Loucy (cell line): ENCODE measurements at regions not wholly inside any gene's neighbourhood (a gene's known extent, or its start where the extent isn't known, plus 50 kb on each side); places are given as distances from the start of the nearest gene placed in this dataset.
"Not testable (repeated sequence)": the region's sequence is repeated elsewhere in the genome, so short reads cannot be mapped to it uniquely, and the experiment has no call there.

ENCODE experiments used
- H2AFZ ChIP-seq: fragments of 200-600 bp; sonication (generic); 2 replicates; pipeline ENCODE4 v1.6.0; 2016; ENCODE audit warnings: antibody characterized with exemption, mild to moderate bottlenecking, low read length, moderate library complexity
- H3F3A ChIP-seq: fragments of 200-600 bp; 2 replicates; pipeline ENCODE4 v1.6.0; 2016; ENCODE audit warnings: antibody characterized with exemption, low read depth, mild to moderate bottlenecking
- H3K27me3 ChIP-seq: fragments of 200-600 bp; sonication (generic); 2 replicates; pipeline ENCODE4 v1.6.1; 2014; ENCODE audit warnings: low read length, mild to moderate bottlenecking; ENCODE audit not compliant: insufficient read depth, poor library complexity, severe bottlenecking
- H3K36me3 ChIP-seq: fragments of 200-600 bp; sonication (generic); 2 replicates; pipeline ENCODE4 v1.6.1; 2016; ENCODE audit warnings: low read length; ENCODE audit not compliant: insufficient read depth
- H3K4me1 ChIP-seq: fragments of 200-600 bp; sonication (generic); 2 replicates; pipeline ENCODE4 v1.5.1; 2014; ENCODE audit warnings: low read length, mild to moderate bottlenecking; ENCODE audit not compliant: insufficient read depth, poor library complexity, severe bottlenecking
- H3K4me2 ChIP-seq: fragments of 200-600 bp; sonication (generic); 2 replicates; pipeline ENCODE4 v1.6.0; 2014; ENCODE audit warnings: antibody characterized with exemption, low read length, low read depth, mild to moderate bottlenecking; ENCODE audit not compliant: poor library complexity, severe bottlenecking
- H3K4me3 ChIP-seq: fragments of 200-600 bp; sonication (generic); 2 replicates; pipeline ENCODE4 v1.5.1; 2014; ENCODE audit warnings: low read length, mild to moderate bottlenecking, mixed read lengths; ENCODE audit not compliant: poor library complexity, severe bottlenecking
- H3K79me2 ChIP-seq: fragments of 200-600 bp; sonication (generic); 2 replicates; pipeline ENCODE4 v1.6.1; 2014; ENCODE audit warnings: low read length; ENCODE audit not compliant: insufficient read depth
- H3K9ac ChIP-seq: fragments of 200-600 bp; sonication (generic); 2 replicates; pipeline ENCODE4 v1.6.0; 2014; ENCODE audit warnings: mild to moderate bottlenecking, low read depth, low read length, moderate library complexity; ENCODE audit not compliant: poor library complexity, severe bottlenecking
- H3K9me2 ChIP-seq: fragments of 200-600 bp; sonication (generic); replicated peaks from 2 replicates; pipeline ENCODE4 v1.6.1; 2016; ENCODE audit warnings: low read depth, low read length, mixed read lengths
- H3K9me3 ChIP-seq: fragments of 200-600 bp; sonication (generic); 2 replicates; pipeline ENCODE4 v1.6.1; 2014; ENCODE audit warnings: mild to moderate bottlenecking, antibody characterized with exemption, low read length, low read depth; ENCODE audit not compliant: insufficient read depth
- H4K20me1 ChIP-seq: fragments of 200-600 bp; sonication (generic); 2 replicates; pipeline ENCODE4 v1.6.0; 2014; ENCODE audit warnings: antibody characterized with exemption, low read length, mild to moderate bottlenecking; ENCODE audit not compliant: insufficient read depth, poor library complexity, severe bottlenecking
- EZH2phosphoT487 ChIP-seq: fragments of 200-600 bp; IDR thresholded peaks from 2 replicates; pipeline ENCODE4 v1.6.1; 2018; ENCODE audit warnings: antibody characterized with exemption, mild to moderate bottlenecking, moderate library complexity, borderline replicate concordance
- TF ChIP-seq, protein P1 (sequence below): fragments of 200-600 bp; sonication (generic); conservative IDR thresholded peaks from 2 replicates; pipeline ENCODE4 v1.5.1; 2014; ENCODE audit warnings: mild to moderate bottlenecking, antibody characterized with exemption, low read length

DNA sequence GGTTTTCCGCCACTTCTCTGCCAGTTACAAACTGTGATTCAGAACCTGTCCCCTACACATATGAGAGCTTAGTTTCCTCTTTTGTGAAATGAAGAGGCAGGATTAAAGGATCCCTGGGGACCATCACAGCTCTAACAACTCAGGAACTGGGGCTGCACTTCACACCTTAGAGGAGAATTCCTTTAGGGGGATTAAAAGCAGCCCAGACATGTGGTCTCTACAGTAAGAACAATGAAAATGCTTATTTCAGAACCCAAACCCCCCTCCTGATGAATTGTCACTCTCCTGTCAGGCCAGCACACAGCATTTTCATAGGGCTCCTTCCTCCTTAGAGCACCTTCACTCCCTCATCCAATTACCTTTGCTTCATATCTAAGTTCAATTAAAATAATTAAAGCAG is 101.5 kb upstream of the NEDD4L start:
- Histone ChIP-seq H3K4me2 (no peak overlapping the region), H3F3A (no peaks in the 10 kb centered on the region), H3K9me3 (no peaks in the 10 kb centered on the region)

DNA sequence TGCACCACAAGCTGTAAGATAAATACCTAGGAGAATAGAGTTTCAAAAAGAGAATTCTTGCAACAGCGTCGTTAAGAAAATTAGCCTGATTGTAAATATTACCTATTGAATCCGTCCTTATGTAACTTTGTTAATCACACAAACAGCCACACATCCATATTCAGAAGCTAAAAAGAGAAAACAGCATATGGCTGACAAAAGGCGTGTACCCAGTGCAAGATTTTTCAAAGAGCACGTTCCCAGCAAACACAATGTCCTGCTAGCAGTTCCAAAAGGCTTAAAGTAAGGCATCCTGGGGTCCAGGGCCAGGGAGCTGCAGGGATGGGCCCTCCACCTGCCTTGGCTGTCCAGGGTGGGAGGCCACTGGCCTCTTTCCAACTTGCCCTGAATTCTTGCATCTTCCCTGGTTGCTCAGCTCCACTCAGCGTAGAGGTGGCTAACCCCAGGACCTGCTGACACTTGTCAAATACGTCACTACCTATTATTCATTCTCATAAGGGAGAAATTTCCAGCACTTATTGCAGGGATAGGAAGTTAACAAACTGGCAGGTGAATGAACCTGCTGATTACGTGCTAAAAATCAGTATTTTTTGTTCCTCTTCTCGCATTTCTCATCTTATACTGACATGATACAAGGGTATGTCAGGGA is 102.1 kb upstream of the NEDD4L start:
- H3K4me1 ChIP-seq, result no peaks in the 10 kb centered on the region
- no peak overlapping the region for H3K4me3 ChIP-seq
- no peak overlapping the region for H3K9ac ChIP-seq
- H3F3A ChIP-seq, result no peaks in the 10 kb centered on the region
- no peaks in the 10 kb centered on the region for H4K20me1 ChIP-seq
- no peaks in the 10 kb centered on the region for H3K9me2 ChIP-seq
- H3K36me3 ChIP-seq, result no peaks in the 10 kb centered on the region
- H3K4me2 ChIP-seq, result no peak overlapping the region
- H3K9me3 ChIP-seq, result no peaks in the 10 kb centered on the region
- TF ChIP-seq EZH2phosphoT487, result no peak
- TF ChIP-seq, protein P1, sequence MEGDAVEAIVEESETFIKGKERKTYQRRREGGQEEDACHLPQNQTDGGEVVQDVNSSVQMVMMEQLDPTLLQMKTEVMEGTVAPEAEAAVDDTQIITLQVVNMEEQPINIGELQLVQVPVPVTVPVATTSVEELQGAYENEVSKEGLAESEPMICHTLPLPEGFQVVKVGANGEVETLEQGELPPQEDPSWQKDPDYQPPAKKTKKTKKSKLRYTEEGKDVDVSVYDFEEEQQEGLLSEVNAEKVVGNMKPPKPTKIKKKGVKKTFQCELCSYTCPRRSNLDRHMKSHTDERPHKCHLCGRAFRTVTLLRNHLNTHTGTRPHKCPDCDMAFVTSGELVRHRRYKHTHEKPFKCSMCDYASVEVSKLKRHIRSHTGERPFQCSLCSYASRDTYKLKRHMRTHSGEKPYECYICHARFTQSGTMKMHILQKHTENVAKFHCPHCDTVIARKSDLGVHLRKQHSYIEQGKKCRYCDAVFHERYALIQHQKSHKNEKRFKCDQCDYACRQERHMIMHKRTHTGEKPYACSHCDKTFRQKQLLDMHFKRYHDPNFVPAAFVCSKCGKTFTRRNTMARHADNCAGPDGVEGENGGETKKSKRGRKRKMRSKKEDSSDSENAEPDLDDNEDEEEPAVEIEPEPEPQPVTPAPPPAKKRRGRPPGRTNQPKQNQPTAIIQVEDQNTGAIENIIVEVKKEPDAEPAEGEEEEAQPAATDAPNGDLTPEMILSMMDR, result no peak
- no peak overlapping the region for H2AFZ ChIP-seq
- H3K27me3 ChIP-seq, result no peaks in the 10 kb centered on the region
- H3K79me2 ChIP-seq, result no peaks in the 10 kb centered on the region

More for the DNA sequence above, 101.5 kb upstream of the NEDD4L start:
- no peaks in the 10 kb centered on the region for H3K9me2 ChIP-seq
- no peaks in the 10 kb centered on the region for H3K27me3 ChIP-seq
- H3K4me3 ChIP-seq, result no peak overlapping the region
- H2AFZ ChIP-seq, result no peak overlapping the region
- no peak overlapping the region for H3K9ac ChIP-seq
- TF ChIP-seq EZH2phosphoT487, result no peak
- TF ChIP-seq, protein P1, result no peak
- no peaks in the 10 kb centered on the region for H3K79me2 ChIP-seq
- H4K20me1 ChIP-seq, result no peaks in the 10 kb centered on the region
- no peaks in the 10 kb centered on the region for H3K4me1 ChIP-seq
- H3K36me3 ChIP-seq, result no peaks in the 10 kb centered on the region

DNA sequence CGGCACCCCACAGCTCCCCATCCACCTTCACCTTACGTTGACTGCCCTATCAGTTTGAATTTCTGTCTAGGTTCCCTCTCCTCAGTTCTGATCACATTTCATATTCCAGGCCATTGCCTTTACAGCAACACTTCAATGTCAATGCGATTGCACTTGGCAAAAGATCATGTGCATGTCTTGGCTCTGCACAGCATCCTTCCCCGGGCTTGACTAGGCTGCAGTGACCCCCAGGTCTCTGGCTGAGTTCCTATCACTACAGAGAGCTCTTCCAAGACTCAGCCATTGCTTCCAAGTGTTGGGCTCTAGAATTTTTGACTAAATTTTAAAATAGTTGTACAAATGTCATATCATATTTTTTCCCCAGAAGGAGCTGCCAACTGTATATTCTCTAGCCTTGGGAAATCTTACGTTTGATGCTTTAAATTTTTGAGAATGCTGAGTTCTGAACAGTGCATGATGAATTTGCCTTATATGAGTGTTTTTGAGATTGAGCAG is 103.8 kb upstream of the NEDD4L start:
- H3F3A ChIP-seq, result no peaks in the 10 kb centered on the region
- no peaks in the 10 kb centered on the region for H3K9me2 ChIP-seq
- H3K27me3 ChIP-seq, result no peaks in the 10 kb centered on the region
- no peaks in the 10 kb centered on the region for H3K79me2 ChIP-seq
- no peaks in the 10 kb centered on the region for H3K4me1 ChIP-seq
- H3K4me3 ChIP-seq, result no peak overlapping the region
- TF ChIP-seq, protein P1, result no peak
- TF ChIP-seq EZH2phosphoT487, result no peak
- H3K4me2 ChIP-seq, result no peak overlapping the region
- no peaks in the 10 kb centered on the region for H4K20me1 ChIP-seq
- no peak overlapping the region for H3K9ac ChIP-seq
- no peak overlapping the region for H2AFZ ChIP-seq
- H3K36me3 ChIP-seq, result no peaks in the 10 kb centered on the region
- H3K9me3 ChIP-seq, result no peaks in the 10 kb centered on the region

DNA sequence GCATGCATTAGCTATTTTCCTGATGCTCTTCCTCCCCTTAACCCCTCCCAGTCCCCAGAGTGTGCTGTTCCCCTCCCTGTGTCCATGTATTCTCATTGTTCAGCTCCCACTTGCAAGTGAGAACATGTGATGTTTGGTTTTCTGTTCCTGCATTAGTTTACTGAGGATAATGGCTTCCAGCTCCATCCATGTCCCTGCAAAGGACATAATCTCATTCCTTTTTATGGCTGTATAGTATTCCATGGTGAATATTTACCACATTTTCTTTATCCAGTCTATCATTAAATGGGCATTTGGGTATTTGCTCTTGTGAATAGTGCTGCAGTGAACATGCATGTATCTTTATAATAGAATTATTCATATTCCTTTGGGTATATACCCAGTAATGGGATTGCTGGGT is 109.7 kb upstream of the NEDD4L start:
- not testable (repeated sequence) for H3F3A ChIP-seq, H3K9me2 ChIP-seq, H3K4me1 ChIP-seq, H3K9ac ChIP-seq, H4K20me1 ChIP-seq, H3K4me2 ChIP-seq, H3K36me3 ChIP-seq, H3K9me3 ChIP-seq, H2AFZ ChIP-seq, H3K27me3 ChIP-seq, H3K79me2 ChIP-seq, H3K4me3 ChIP-seq
